ENCODE measurements at regions not wholly inside any gene's neighbourhood (a gene's known extent, or its start where the extent isn't known, plus 50 kb on each side); places are given as distances from the start of the nearest gene placed in this dataset.

GRCh38 chr3:152695840-152696239 lies 139.1 kb upstream of the P2RY1 start:
- Mint-ChIP-seq H3K27me3 (ENCODE audit: unreplicated experiment) (no peaks in the 10 kb centered on the region), H3K36me3 (ENCODE audit: unreplicated experiment) (no peaks in the 10 kb centered on the region), H3K4me3 (ENCODE audit: unreplicated experiment) (no peak overlapping the region), H3K9me3 (ENCODE audit: unreplicated experiment) (no peaks in the 10 kb centered on the region), H3K27ac (ENCODE audit: unreplicated experiment) (no peak overlapping the region), H3K4me1 (ENCODE audit: low read depth, unreplicated experiment) (no peaks in the 10 kb centered on the region)
- DNase-seq: no peak
- no peak for TF ChIP-seq CTCF (IDR thresholded peaks at IDR 0.05; ENCODE audit: partially characterized antibody, unreplicated experiment)

- H3K27ac Mint-ChIP-seq (ENCODE audit: unreplicated experiment): no peak overlapping the region
- DNase-seq: no peak
- TF ChIP-seq CTCF (IDR thresholded peaks at IDR 0.05; ENCODE audit: partially characterized antibody, unreplicated experiment): no peak
- H3K4me1 Mint-ChIP-seq (ENCODE audit: low read depth, unreplicated experiment): no peaks in the 10 kb centered on the region
- no peaks in the 10 kb centered on the region for H3K27me3 Mint-ChIP-seq (ENCODE audit: unreplicated experiment)
- no peaks in the 10 kb centered on the region for H3K9me3 Mint-ChIP-seq (ENCODE audit: unreplicated experiment)
- peaks cover 6% of the 10 kb centered on the region for H3K36me3 Mint-ChIP-seq (ENCODE audit: unreplicated experiment)
- H3K4me3 Mint-ChIP-seq (ENCODE audit: unreplicated experiment): no peak overlapping the region
Observed at GRCh38 chr3:152696962-152697361, 138.0 kb upstream of the P2RY1 start.

DNA sequence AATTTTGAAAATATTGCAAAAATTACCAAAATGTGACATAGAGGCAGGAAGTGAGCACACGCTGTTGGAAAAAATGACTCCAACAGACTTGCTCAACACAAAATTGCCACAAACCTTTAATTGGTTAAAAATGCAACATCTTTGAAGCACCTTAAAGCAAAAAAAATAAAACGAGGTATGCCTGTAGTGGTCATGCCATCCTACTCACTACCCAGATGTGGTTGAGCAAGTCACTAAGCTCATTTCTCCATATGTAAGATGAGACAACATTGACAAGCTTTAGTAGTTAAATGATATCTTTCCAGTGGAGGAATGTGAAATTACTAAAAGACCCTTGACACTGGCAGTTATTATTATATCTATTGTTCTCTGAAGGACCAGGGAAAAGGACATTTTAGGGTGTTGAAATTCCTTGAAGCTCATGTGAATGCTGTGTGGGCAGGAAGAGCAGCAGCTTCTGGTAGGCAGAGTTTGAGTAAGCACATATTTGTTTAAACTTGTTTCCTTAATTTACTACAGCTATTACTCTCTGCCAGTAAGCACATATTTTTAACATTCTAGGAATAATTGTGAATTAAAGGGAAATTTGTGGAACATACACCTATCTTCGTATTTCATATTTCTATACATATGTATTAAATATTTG lies 131.6 kb upstream of the P2RY1 start:
- no peaks in the 10 kb centered on the region for H3K9me3 Mint-ChIP-seq (ENCODE audit: unreplicated experiment)
- DNase-seq: no peak
- H3K27ac Mint-ChIP-seq (ENCODE audit: unreplicated experiment): no peak overlapping the region
- peaks cover 11% of the 10 kb centered on the region for H3K4me1 Mint-ChIP-seq (ENCODE audit: low read depth, unreplicated experiment)
- H3K27me3 Mint-ChIP-seq (ENCODE audit: unreplicated experiment): no peaks in the 10 kb centered on the region
- TF ChIP-seq CTCF (IDR thresholded peaks at IDR 0.05; ENCODE audit: partially characterized antibody, unreplicated experiment): no peak
- no peak overlapping the region for H3K4me3 Mint-ChIP-seq (ENCODE audit: unreplicated experiment)
- peaks cover 6% of the 10 kb centered on the region for H3K36me3 Mint-ChIP-seq (ENCODE audit: unreplicated experiment)

GRCh38 chr3:152706991-152707713 lies 127.8 kb upstream of the P2RY1 start:
- Mint-ChIP-seq H3K4me3 (ENCODE audit: unreplicated experiment) (no peak overlapping the region), H3K36me3 (ENCODE audit: unreplicated experiment) (no peaks in the 10 kb centered on the region), H3K9me3 (ENCODE audit: unreplicated experiment) (no peaks in the 10 kb centered on the region), H3K27ac (ENCODE audit: unreplicated experiment) (no peak overlapping the region), H3K4me1 (ENCODE audit: low read depth, unreplicated experiment) (peaks cover 11% of the 10 kb centered on the region), H3K27me3 (ENCODE audit: unreplicated experiment) (no peaks in the 10 kb centered on the region)
- DNase-seq: no peak
- no peak for TF ChIP-seq CTCF (IDR thresholded peaks at IDR 0.05; ENCODE audit: partially characterized antibody, unreplicated experiment)

GRCh38 chr3:152709659-152710058 lies 125.3 kb upstream of the P2RY1 start:
- Mint-ChIP-seq H3K9me3 (ENCODE audit: unreplicated experiment) (peaks cover 1% of the 10 kb centered on the region), H3K36me3 (ENCODE audit: unreplicated experiment) (no peaks in the 10 kb centered on the region), H3K27me3 (ENCODE audit: unreplicated experiment) (peaks cover 2% of the 10 kb centered on the region), H3K4me1 (ENCODE audit: low read depth, unreplicated experiment) (peaks cover 11% of the 10 kb centered on the region), H3K27ac (ENCODE audit: unreplicated experiment) (no peak overlapping the region), H3K4me3 (ENCODE audit: unreplicated experiment) (no peak overlapping the region)
- DNase-seq: no peak
- TF ChIP-seq CTCF (IDR thresholded peaks at IDR 0.05; ENCODE audit: partially characterized antibody, unreplicated experiment): no peak

All from glutamatergic neuron (in vitro differentiated cells).